Mucosa of descending colon (tissue), 3 donors: ENCODE measurements at regions not wholly inside any gene's neighbourhood (a gene's known extent, or its start where the extent isn't known, plus 50 kb on each side); places are given as distances from the start of the nearest gene placed in this dataset.
"Not testable (repeated sequence)": the region's sequence is repeated elsewhere in the genome, so short reads cannot be mapped to it uniquely, and the experiment has no call there.

Experiments
- ATAC-seq: fragments of 200-7000 bp; cut with Tn5 transposase; one replicate; pipeline ENCODE4 v1.9.1; 2020; ENCODE audit warnings: mild to moderate bottlenecking, moderate library complexity
- DNase-seq, 3 donors: peaks; one replicate each; pipeline ENCODE4 v3.0.0-alpha.2; 2020
- H3K36me3 ChIP-seq: fragments of 200-600 bp; one replicate; pipeline ENCODE4 v1.8.0; 2021; ENCODE audit warnings: low read depth, mild to moderate bottlenecking
- H3K4me1 ChIP-seq: fragments of 200-600 bp; one replicate; pipeline ENCODE4 v1.8.0; 2021; ENCODE audit warnings: low read depth, mild to moderate bottlenecking
- H3K4me3 ChIP-seq: fragments of 200-600 bp; one replicate; pipeline ENCODE4 v1.8.0; 2021; ENCODE audit warnings: mild to moderate bottlenecking
- H3K9me3 ChIP-seq: fragments of 200-600 bp; one replicate; pipeline ENCODE4 v1.8.0; 2021; ENCODE audit warnings: mild to moderate bottlenecking
- CTCF ChIP-seq: fragments of 200-600 bp; IDR thresholded peaks from one replicate; pipeline ENCODE4 v1.8.0; 2022; ENCODE audit warnings: antibody characterized with exemption, mild to moderate bottlenecking
- intact Hi-C, 2 donors: fragments of 100-400 bp; cut with DNase I in 1 of 2; cut with micrococcal nuclease in 1 of 2; formaldehyde crosslinking; loops; one replicate each; pipeline versions ENCODE4 v1.11.0 to v1.11.1; 2022; cut with DNase I, micrococcal nuclease
- donor health status: DM: no; HTN: no; CAD: no; lungs with moderate emphysema.
- donor health status: DM: no; HTN: no; CAD: no.
- donor health status: DM: no; HTN: yes; CAD: no.

- intact Hi-C loops = no loop called here
- DNase-seq = no peak
- no peak overlapping the region for H3K4me3 ChIP-seq
- H3K4me1 ChIP-seq = no peaks in the 10 kb centered on the region
- H3K36me3 ChIP-seq = no peaks in the 10 kb centered on the region
- peaks cover 69% of the 10 kb centered on the region for H3K9me3 ChIP-seq
- ATAC-seq = no peak
- no peak for TF ChIP-seq CTCF
Observed at GRCh38 chr7:68865351-68866199, 732.7 kb upstream of the AUTS2 start.

- TF ChIP-seq CTCF = no peak
Observed at GRCh38 chr7:68866200-68866570, 732.1 kb upstream of the AUTS2 start.

GRCh38 chr7:68866721-68867120, 731.6 kb upstream of the AUTS2 start:
- ATAC-seq, intact Hi-C loops, H3K36me3 ChIP-seq, H3K4me1 ChIP-seq, H3K4me3 ChIP-seq, DNase-seq: not testable (repeated sequence)
- peaks cover 63% of the 10 kb centered on the region for H3K9me3 ChIP-seq

More at GRCh38 chr7:68866200-68866570, 732.1 kb upstream of the AUTS2 start:
- peaks cover 64% of the 10 kb centered on the region for H3K9me3 ChIP-seq
- intact Hi-C loops = no loop called here
- ATAC-seq = no peak
- DNase-seq = no peak
- H3K36me3 ChIP-seq = no peaks in the 10 kb centered on the region
- no peak overlapping the region for H3K4me3 ChIP-seq
- no peaks in the 10 kb centered on the region for H3K4me1 ChIP-seq

- TF ChIP-seq CTCF = no peak
- peaks cover 53% of the 10 kb centered on the region for H3K9me3 ChIP-seq
- ATAC-seq = no peak
- H3K36me3 ChIP-seq = no peaks in the 10 kb centered on the region
- no peak overlapping the region for H3K4me3 ChIP-seq
- intact Hi-C loops = no loop called here
- no peaks in the 10 kb centered on the region for H3K4me1 ChIP-seq
- no peak for DNase-seq
Observed at GRCh38 chr7:68868978-68869377, 729.3 kb upstream of the AUTS2 start.

- Histone ChIP-seq H3K4me3 (no peak overlapping the region), H3K36me3 (no peaks in the 10 kb centered on the region), H3K9me3 (peaks cover 30% of the 10 kb centered on the region), H3K4me1 (no peaks in the 10 kb centered on the region)
- intact Hi-C loops = no loop called here
- no peak for TF ChIP-seq CTCF
- no peak for DNase-seq
- no peak for ATAC-seq
Observed at GRCh38 chr7:68873616-68874015, 724.7 kb upstream of the AUTS2 start.

- H3K36me3 ChIP-seq = no peaks in the 10 kb centered on the region
- no peak for TF ChIP-seq CTCF
- H3K9me3 ChIP-seq = peaks cover 28% of the 10 kb centered on the region
- ATAC-seq (no peak), DNase-seq (no peak)
- intact Hi-C loops = no loop called here
- no peaks in the 10 kb centered on the region for H3K4me1 ChIP-seq
- no peak overlapping the region for H3K4me3 ChIP-seq
Observed at GRCh38 chr7:68875857-68876256, 722.4 kb upstream of the AUTS2 start.

GRCh38 chr7:68887116-68887515, 711.2 kb upstream of the AUTS2 start:
- H3K4me1 ChIP-seq, intact Hi-C loops, ATAC-seq, H3K36me3 ChIP-seq, DNase-seq, H3K4me3 ChIP-seq: not testable (repeated sequence)
- peaks cover 25% of the 10 kb centered on the region for H3K9me3 ChIP-seq
